ENCODE measurements at regions not wholly inside any gene's neighbourhood (a gene's known extent, or its start where the extent isn't known, plus 50 kb on each side); places are given as distances from the start of the nearest gene placed in this dataset.

DNA sequence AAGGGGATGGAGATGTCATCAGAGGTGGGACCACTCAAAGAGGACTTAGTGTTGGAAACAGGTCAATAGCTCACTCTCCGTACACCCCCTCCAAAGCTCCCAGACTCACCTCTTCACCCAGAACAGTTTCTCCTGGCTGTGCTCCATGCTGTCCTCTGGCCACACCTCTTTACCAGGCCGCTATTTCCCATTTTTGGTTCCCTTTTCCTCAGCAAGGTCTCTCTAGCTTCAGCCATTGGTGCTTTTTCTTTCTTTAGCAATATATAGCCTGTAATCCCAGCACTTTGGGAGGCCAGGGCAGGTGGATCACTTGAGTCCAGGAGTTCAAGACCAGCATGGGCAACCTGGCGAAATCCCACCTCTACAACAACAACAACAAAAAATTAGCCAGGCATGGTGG, 123.6 kb upstream of the SMAD3 start:
- H3K4me3 ChIP-seq (ENCODE audit: low read depth, low read length) = no peak overlapping the region

- no peak overlapping the region for H3K4me3 ChIP-seq (ENCODE audit: low read depth, low read length)
Observed at GRCh38 chr15:66942649-66943390, 122.6 kb upstream of the SMAD3 start.

- H3K4me3 ChIP-seq (ENCODE audit: low read depth, low read length) = no peak overlapping the region
Observed at GRCh38 chr15:66943456-66944095, 121.8 kb upstream of the SMAD3 start.

- H3K4me3 ChIP-seq (ENCODE audit: low read depth, low read length) = no peak overlapping the region
Observed at GRCh38 chr15:66944121-66944520, 121.3 kb upstream of the SMAD3 start.

DNA sequence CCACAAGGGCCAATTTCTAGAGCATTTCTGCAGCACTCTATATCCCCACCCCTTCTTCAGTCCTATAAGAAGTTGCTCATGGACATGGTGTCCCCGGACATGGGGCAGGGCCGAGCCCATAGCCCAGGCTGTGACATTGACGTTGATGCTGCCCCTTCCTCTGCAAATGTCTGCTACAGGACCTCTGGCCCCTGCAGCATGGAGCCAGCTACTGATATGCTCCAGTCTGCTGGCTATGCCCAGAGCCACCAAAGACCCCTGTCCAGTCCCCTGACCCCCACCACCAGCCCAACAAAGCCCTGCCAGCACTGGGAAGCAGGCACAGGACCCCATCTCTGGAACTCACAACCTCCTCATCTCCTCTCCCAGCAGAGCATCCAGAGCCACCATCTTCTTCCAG, 120.1 kb upstream of the SMAD3 start:
- H3K4me3 ChIP-seq (ENCODE audit: low read depth, low read length) = no peak overlapping the region

DNA sequence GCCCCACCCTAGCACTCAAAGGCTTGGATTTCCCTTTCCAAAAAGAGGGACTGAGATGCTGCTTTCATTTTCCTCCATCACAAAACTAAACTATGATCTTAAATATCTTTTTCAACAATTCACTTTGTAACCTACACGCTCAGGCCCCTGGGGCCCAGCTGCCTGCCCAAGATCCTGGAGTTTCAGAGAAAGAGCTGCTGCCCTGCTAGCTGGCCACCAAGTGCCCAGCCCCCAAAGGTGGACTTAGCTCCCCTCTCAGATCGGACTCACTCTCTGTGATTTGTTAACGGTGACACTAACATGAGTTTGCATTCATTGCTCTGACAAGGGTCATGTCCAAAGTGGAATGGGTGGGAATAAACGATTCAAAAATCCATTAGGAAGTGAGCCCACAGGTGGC, 119.6 kb upstream of the SMAD3 start:
- H3K4me3 ChIP-seq (ENCODE audit: low read depth, low read length) = no peak overlapping the region

DNA sequence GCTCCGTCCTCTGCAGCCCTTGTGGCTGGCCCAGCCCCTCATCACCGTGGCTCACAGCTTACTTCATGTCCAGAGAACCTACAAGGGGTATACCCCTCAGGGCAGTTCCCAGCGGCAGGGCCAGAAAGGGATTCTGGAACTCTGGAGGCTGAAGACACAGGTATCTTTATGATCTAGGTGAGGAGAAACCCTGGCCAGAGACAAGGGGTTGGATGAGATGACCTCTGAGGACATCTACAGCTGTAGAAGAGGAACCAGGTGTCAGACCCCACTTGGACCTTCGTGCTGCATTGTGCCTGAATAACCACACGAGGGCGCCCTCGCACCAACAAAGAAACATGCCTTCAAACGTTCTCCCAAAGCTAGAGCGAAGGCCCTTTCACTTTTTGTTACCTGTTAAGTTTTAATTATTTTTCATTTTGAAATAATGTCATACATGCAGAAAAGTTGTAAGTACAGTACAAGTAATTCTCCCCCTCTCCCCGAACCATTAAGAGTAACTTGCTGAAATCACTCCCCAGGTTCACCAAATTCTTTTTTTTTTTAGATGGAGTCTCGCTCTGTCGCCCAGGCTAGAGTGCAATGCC, 118.7 kb upstream of the SMAD3 start:
- H3K4me3 ChIP-seq (ENCODE audit: low read depth, low read length) = no peak overlapping the region

DNA sequence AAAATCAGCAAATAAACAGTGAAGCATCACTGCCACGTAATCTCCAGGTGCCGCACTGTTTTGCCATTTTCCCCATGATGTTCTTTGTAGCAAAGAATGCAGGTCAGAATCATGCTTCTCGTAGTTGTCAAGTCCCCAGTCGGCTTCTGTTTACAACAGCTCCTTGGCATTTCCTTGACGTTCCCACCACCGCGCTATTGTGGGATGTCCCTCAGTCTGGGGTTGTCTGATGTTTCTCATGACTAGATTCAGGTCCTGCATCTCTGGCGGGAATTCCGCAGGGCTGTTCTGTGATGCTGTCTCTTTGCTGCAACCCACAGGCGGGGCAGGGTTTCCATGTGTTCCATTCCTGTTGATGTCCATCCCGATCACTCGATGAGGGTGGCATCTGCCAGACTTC, 117.9 kb upstream of the SMAD3 start:
- no peak overlapping the region for H3K4me3 ChIP-seq (ENCODE audit: low read depth, low read length)

DNA sequence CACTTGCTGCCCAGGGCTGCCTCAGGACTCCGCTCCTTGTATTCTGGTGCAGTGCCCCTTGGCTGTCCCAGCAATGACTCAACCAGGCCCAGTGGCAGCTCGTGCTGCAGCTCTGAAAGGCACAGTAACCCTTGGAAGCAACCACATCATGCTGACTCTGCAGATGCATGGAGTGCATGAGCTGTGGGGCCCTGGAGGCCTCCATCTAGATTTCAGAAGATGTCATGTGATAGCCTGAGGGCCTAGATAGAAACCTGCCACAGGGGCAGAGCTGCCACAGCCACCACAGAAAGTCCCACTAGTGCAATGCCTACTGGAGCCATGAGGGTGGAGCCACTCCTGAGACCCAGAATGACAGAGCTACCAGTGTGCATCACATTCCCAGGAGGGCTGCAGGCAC, 117.1 kb upstream of the SMAD3 start:
- no peak overlapping the region for H3K4me3 ChIP-seq (ENCODE audit: low read depth, low read length)

GRCh38 chr15:66950114-66950513, 115.3 kb upstream of the SMAD3 start:
- no peak overlapping the region for H3K4me3 ChIP-seq (ENCODE audit: low read depth, low read length)

GRCh38 chr15:66951531-66952320, 113.7 kb upstream of the SMAD3 start:
- H3K4me3 ChIP-seq (ENCODE audit: low read depth, low read length) = no peak overlapping the region

- no peak overlapping the region for H3K4me3 ChIP-seq (ENCODE audit: low read depth, low read length)
Observed at GRCh38 chr15:66952756-66953522, 112.5 kb upstream of the SMAD3 start.

DNA sequence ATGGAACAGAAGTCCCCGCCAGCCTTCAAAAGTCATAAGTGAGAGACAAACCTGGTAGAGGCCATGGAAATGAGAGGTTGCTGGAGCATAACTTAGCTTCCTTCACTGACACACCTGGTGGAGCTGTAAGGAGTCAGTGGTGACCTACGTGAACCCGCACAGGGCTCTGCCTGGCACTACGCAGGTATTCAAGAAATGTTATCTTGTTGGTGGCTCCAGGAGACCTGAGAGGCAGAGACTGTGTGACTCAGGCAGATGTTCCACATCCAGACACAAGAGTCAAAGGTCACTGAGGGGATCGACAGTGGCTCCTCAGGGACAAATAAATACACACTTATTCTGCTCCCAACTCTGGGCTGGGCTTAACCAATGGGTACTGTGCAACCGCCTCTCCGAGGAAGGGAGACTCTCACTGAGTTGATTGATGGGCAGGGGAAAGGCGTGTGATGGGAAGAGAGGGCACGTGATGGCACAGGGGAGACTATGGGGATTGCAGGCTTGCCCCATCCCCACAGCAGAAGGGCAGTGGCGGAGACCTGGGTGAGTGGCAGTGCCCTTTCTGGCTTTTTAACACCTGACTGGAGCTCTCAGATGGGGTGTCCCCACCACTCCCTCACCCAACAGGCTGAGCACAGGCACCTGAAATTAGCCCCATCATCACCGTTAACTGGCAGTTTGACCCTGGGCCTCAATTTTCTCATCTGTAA, 111.7 kb upstream of the SMAD3 start:
- H3K4me3 ChIP-seq (ENCODE audit: low read depth, low read length) = no peak overlapping the region

GRCh38 chr15:66954601-66955000, 110.8 kb upstream of the SMAD3 start:
- H3K4me3 ChIP-seq (ENCODE audit: low read depth, low read length) = no peak overlapping the region

DNA sequence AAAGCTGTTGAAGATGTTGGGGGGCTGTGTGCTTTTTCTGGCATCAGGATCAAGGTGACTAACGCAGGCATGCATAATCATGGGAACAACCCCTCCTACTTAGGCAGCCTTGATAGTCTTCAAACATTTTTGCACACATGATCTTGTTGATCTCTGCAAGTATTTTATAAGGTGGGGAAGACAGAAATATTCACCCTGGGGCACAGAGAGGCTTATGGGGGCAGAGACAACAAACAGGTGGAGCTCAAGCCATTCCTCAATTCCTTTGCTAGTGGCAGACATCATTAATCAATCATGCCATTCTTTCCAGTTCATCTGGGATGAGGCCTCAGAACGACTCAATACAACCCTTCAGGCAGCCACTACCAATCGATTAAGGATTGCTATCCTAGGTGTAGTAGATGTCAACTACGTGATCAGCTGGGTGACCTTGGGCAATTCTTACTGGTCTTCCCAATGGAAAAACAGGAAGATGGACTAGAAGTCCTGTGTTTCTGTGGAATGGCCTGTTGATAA, 110.3 kb upstream of the SMAD3 start:
- H3K4me3 ChIP-seq (ENCODE audit: low read depth, low read length) = no peak overlapping the region

DNA sequence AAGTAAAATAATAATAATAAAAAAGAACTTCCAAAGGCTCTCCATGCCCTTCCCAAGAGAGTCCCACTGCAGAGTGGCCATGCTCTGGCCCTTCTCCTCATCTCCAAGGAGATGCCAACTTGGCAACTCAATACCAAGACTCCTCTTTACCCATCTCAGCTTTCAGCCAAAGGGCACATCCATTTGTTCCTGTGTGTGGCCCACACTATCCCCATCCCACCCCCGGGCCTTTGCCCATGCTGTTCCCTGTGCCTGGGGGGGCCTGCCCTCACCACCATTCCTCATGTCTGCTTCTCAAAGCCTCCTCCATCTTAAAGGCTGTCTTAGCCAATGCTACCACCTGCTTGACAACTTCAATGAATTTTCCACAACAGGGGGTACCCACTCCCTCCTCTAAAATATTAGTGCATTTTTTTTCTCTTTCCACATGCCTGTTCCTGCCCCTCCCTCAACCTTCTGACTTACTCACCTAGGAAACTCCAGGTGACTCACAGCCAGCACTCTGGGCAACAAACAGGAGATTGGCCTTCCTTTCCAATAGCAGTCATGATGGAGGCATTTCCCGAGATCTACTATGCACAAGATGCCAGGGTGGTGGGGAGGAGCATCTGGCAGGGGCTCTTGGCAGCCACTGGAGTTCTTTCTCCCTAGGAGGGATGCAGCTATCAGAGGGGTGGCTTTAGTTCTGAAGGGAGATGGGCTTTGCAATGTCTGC, 109.4 kb upstream of the SMAD3 start:
- H3K4me3 ChIP-seq (ENCODE audit: low read depth, low read length) = no peak overlapping the region

- H3K4me3 ChIP-seq (ENCODE audit: low read depth, low read length) = no peak overlapping the region
Observed at GRCh38 chr15:66956672-66957430, 108.6 kb upstream of the SMAD3 start.

GRCh38 chr15:66957431-66957720, 108.0 kb upstream of the SMAD3 start:
- no peak overlapping the region for H3K4me3 ChIP-seq (ENCODE audit: low read depth, low read length)

- no peak overlapping the region for H3K4me3 ChIP-seq (ENCODE audit: low read depth, low read length)
Observed at GRCh38 chr15:66959066-66959465, 106.3 kb upstream of the SMAD3 start.

Data from iPS-11a (cell line).